H1 (cell line): ENCODE measurements at regions not wholly inside any gene's neighbourhood (a gene's known extent, or its start where the extent isn't known, plus 50 kb on each side); places are given as distances from the start of the nearest gene placed in this dataset.

Experiments
- CTCF ChIA-PET: fragments of 300-600 bp; sonication (Branson Sonifier 250); formaldehyde crosslinking; loops from one replicate; lab custom pipeline; 2021; ENCODE audit not compliant: partially characterized antibody; lab: Charles Lee
- POLR2A ChIA-PET: fragments of 300-600 bp; sonication (Branson Sonifier 250); formaldehyde crosslinking; loops from one replicate; lab custom pipeline; 2021; ENCODE audit warnings: inconsistent platforms; ENCODE audit not compliant: partially characterized antibody; lab: Charles Lee
- DNase-seq, 2 experiments: peaks; one replicate each; pipeline versions ENCODE4 v3.0.0 to v3.0.0-alpha.2; 2010 to 2022; ENCODE audit warnings: low spot score in 2 of 2, low read depth in 1 of 2, mixed read lengths in 1 of 2
- FAIRE-seq: peaks from 2 replicates; lab custom pipeline; 2011; peaks lifted over from hg19 to GRCh38; lab: Jason Lieb, UNC
- H2AFZ ChIP-seq: 2 replicates; pipeline ENCODE4 v1.8.1; 2012; ENCODE audit warnings: low read length, inconsistent platforms
- H2AK5ac ChIP-seq: 2 replicates; pipeline ENCODE4 v1.6.1; 2013; ENCODE audit warnings: low read depth, low read length
- H2BK120ac ChIP-seq: replicated peaks from 2 replicates; pipeline ENCODE3; 2013; ENCODE audit warnings: low read depth, low read length, inconsistent platforms
- H2BK12ac ChIP-seq: 2 replicates; pipeline ENCODE4 v1.6.1; 2013; ENCODE audit warnings: low read depth, low read length
- H2BK15ac ChIP-seq: 2 replicates; pipeline ENCODE4 v1.6.1; 2013; ENCODE audit warnings: low read length
- H2BK20ac ChIP-seq: 2 replicates; pipeline ENCODE4 v1.6.1; 2013; ENCODE audit warnings: low read length
- H2BK5ac ChIP-seq: 2 replicates; pipeline ENCODE4 v1.6.1; 2013; ENCODE audit warnings: low read depth, low read length
- H3K14ac ChIP-seq: 2 replicates; pipeline ENCODE4 v1.6.1; 2013; ENCODE audit warnings: inconsistent platforms; ENCODE audit not compliant: insufficient read length
- H3K18ac ChIP-seq: 2 replicates; pipeline ENCODE4 v1.6.1; 2013; ENCODE audit warnings: low read length; ENCODE audit errors: extremely low read depth
- H3K23ac ChIP-seq: 2 replicates; pipeline ENCODE4 v1.6.1; 2013; ENCODE audit warnings: inconsistent platforms; ENCODE audit not compliant: insufficient read length
- H3K23me2 ChIP-seq: 2 replicates; pipeline ENCODE4 v1.6.1; 2013; ENCODE audit warnings: low read depth, low read length
- H3K27ac ChIP-seq: 2 replicates; pipeline ENCODE4 v1.6.1; 2011; ENCODE audit warnings: low read depth, low read length, inconsistent platforms
- H3K27me3 ChIP-seq, 4 experiments: replicated peaks in 1 of 4; 1 replicate in 1 of 4; 2 replicates in 3 of 4; pipeline versions ENCODE4 v1.6.1 to v1.8.1; 2011 to 2013; ENCODE audit warnings: low read length in 3 of 4, mild to moderate bottlenecking in 3 of 4, inconsistent platforms in 2 of 4, mixed read lengths in 2 of 4, moderate library complexity in 1 of 4; ENCODE audit not compliant: control insufficient read depth in 3 of 4, insufficient read depth in 3 of 4; ENCODE audit errors: extremely low read depth in 1 of 4
- H3K36me3 ChIP-seq, 4 experiments: 2 replicates each; pipeline versions ENCODE4 v1.6.1 to v1.8.1; 2011 to 2013; ENCODE audit warnings: mild to moderate bottlenecking in 4 of 4, low read length in 3 of 4, moderate library complexity in 2 of 4, control low read depth in 1 of 4, inconsistent platforms in 1 of 4; ENCODE audit not compliant: insufficient read depth in 4 of 4, control insufficient read depth in 2 of 4
- H3K4ac ChIP-seq: replicated peaks from 2 replicates; pipeline ENCODE3; 2013; ENCODE audit warnings: low read length, low read depth, mixed read lengths, inconsistent platforms; ENCODE audit not compliant: insufficient read length
- H3K4me1 ChIP-seq, 4 experiments: replicated peaks in 1 of 4; 1 replicate in 1 of 4; 2 replicates in 3 of 4; pipeline versions ENCODE4 v1.6.1 to v1.8.1; 2011 to 2013; ENCODE audit warnings: low read length in 3 of 4, inconsistent platforms in 2 of 4, mixed read lengths in 1 of 4; ENCODE audit not compliant: insufficient read depth in 4 of 4, control insufficient read depth in 3 of 4
- H3K4me2 ChIP-seq, 2 experiments: 2 replicates each; pipeline versions ENCODE4 v1.6.1 to v1.8.1; 2011 to 2013; ENCODE audit warnings: low read depth in 2 of 2, low read length in 2 of 2, control low read depth in 1 of 2, inconsistent platforms in 1 of 2, mild to moderate bottlenecking in 1 of 2; ENCODE audit not compliant: insufficient read depth in 1 of 2
- H3K4me3 ChIP-seq, 4 experiments: fragments of 200-600, 300-600 bp in 1 of 4; sonication (generic), shearing (Covaris generic), sonication (Bioruptor Twin) in 1 of 4; 2 replicates each; pipeline versions ENCODE4 v1.5.1 to v1.8.1; 2011 to 2016; ENCODE audit warnings: low read length in 4 of 4, low read depth in 3 of 4, control low read depth in 2 of 4, inconsistent platforms in 2 of 4, mild to moderate bottlenecking in 2 of 4, mixed read lengths in 1 of 4, moderate library complexity in 1 of 4; ENCODE audit not compliant: insufficient read depth in 2 of 4; ENCODE audit errors: extremely low read depth in 1 of 4
- H3K56ac ChIP-seq: replicated peaks from 2 replicates; pipeline ENCODE3; 2013; ENCODE audit warnings: low read depth, mild to moderate bottlenecking, mixed read lengths, low read length, inconsistent platforms; ENCODE audit not compliant: insufficient read length
- H3K79me1 ChIP-seq: 2 replicates; pipeline ENCODE4 v1.6.1; 2013; ENCODE audit warnings: low read depth, low read length, control low read depth
- H3K79me2 ChIP-seq, 2 experiments: 2 replicates each; pipeline versions ENCODE4 v1.6.1 to v1.8.1; 2012 to 2013; ENCODE audit warnings: low read length in 2 of 2, mild to moderate bottlenecking in 2 of 2, inconsistent platforms in 1 of 2; ENCODE audit not compliant: insufficient read depth in 2 of 2, control insufficient read depth in 1 of 2
- H3K9ac ChIP-seq, 4 experiments: replicated peaks in 1 of 4; 1 replicate in 1 of 4; 2 replicates in 3 of 4; pipeline versions ENCODE4 v1.6.1 to v1.8.1; 2011 to 2013; ENCODE audit warnings: low read depth in 3 of 4, low read length in 3 of 4, control low read depth in 2 of 4, mild to moderate bottlenecking in 2 of 4, moderate library complexity in 2 of 4, inconsistent platforms in 1 of 4; ENCODE audit errors: extremely low read depth in 1 of 4
- H3K9me3 ChIP-seq, 2 experiments: 2 replicates each; pipeline versions ENCODE4 v1.6.1 to v1.8.1; 2012 to 2013; ENCODE audit warnings: mild to moderate bottlenecking in 2 of 2, moderate library complexity in 2 of 2, control low read depth in 1 of 2, inconsistent platforms in 1 of 2, low read depth in 1 of 2, low read length in 1 of 2, mixed read lengths in 1 of 2; ENCODE audit not compliant: insufficient read depth in 2 of 2
- H4K20me1 ChIP-seq, 2 experiments: replicated peaks in 1 of 2; 2 replicates each; pipeline versions ENCODE3 to v1.8.1; 2011 to 2013; ENCODE audit warnings: inconsistent platforms in 2 of 2, low read length in 2 of 2, mild to moderate bottlenecking in 1 of 2; ENCODE audit not compliant: insufficient read depth in 2 of 2, control insufficient read depth in 1 of 2
- H4K5ac ChIP-seq: 2 replicates; pipeline ENCODE4 v1.6.1; 2013; ENCODE audit warnings: low read length, low read depth, mixed read lengths, inconsistent platforms; ENCODE audit not compliant: insufficient read length
- H4K8ac ChIP-seq: 2 replicates; pipeline ENCODE4 v1.8.0; 2013; ENCODE audit warnings: mild to moderate bottlenecking, moderate library complexity, low read length, inconsistent platforms; ENCODE audit not compliant: insufficient read depth; ENCODE audit errors: extremely low read depth
- H4K91ac ChIP-seq: replicated peaks from 2 replicates; pipeline ENCODE3; 2013; ENCODE audit warnings: low read length, mixed read lengths, inconsistent platforms; ENCODE audit not compliant: insufficient read length
- CEBPB ChIP-seq: IDR thresholded peaks from 2 replicates; pipeline ENCODE4 v1.6.1; 2012; ENCODE audit warnings: low read depth, low read length
- GTF2F1 ChIP-seq: IDR thresholded peaks from 2 replicates; pipeline ENCODE4 v1.6.1; 2012; ENCODE audit warnings: low read depth, low read length, improper control_type of control experiment, borderline replicate concordance
- JUN ChIP-seq: IDR thresholded peaks from 2 replicates; pipeline ENCODE4 v1.6.1; 2011; ENCODE audit warnings: low read depth, mild to moderate bottlenecking, improper control_type of control experiment, low read length
- PHF8 ChIP-seq: fragments of 200-600 bp; sonication (generic); conservative IDR thresholded peaks from 2 replicates; pipeline ENCODE4 v1.7.1; 2012; ENCODE audit warnings: low read depth, mild to moderate bottlenecking, inconsistent platforms, low read length, moderate library complexity
- SIX5 ChIP-seq: IDR thresholded peaks from 2 replicates; pipeline ENCODE4 v1.6.1; 2011; ENCODE audit warnings: mild to moderate bottlenecking, low read depth, low read length
- SRF ChIP-seq: IDR thresholded peaks from 2 replicates; pipeline ENCODE4 v1.6.1; 2011; ENCODE audit warnings: mild to moderate bottlenecking, low read depth, low read length, moderate library complexity
- TF ChIP-seq, protein P1 (sequence below): IDR thresholded peaks from 2 replicates; pipeline ENCODE4 v1.6.1; 2012; ENCODE audit warnings: low read length, inconsistent platforms

DNA sequence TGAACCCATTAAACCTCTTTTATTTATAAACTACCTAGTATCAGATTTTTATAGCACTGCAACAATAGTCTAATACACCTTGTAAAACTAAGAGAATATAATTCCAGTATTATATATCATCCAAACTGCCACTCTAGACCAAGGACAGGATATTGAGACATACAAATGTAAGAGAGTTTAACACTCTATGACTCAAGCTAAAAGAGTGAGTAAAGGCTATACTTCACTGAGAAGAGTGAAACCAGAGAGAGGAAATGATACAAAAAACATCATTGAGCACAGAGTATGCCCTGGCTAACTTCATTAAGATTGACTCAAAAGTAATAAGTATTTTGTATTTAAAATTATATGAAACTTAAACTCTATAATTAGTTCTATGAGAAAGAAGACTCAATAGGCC lies 1951.9 kb upstream of the SEL1L start:
- no peak overlapping the region for H3K4me2 ChIP-seq
- H3K79me2 ChIP-seq: no peaks in the 10 kb centered on the region
- H2BK5ac ChIP-seq: no peak overlapping the region
- H3K27me3 ChIP-seq: no peaks in the 10 kb centered on the region
- H3K27ac ChIP-seq: no peak overlapping the region
- no peaks in the 10 kb centered on the region for H3K36me3 ChIP-seq
- no peak overlapping the region for H4K5ac ChIP-seq
- H3K14ac ChIP-seq: no peak overlapping the region
- H4K8ac ChIP-seq: no peak overlapping the region
- ChIA-PET CTCF (no interaction called here), POLR2A (no interaction called here)
- H2AFZ ChIP-seq: no peak overlapping the region
- H3K4ac ChIP-seq: no peak overlapping the region
- no peaks in the 10 kb centered on the region for H3K4me1 ChIP-seq
- H2AK5ac ChIP-seq: no peak overlapping the region
- FAIRE-seq (no peak), DNase-seq (no peak)
- H3K23ac ChIP-seq: no peak overlapping the region
- H3K23me2 ChIP-seq: no peaks in the 10 kb centered on the region
- no peak overlapping the region for H2BK15ac ChIP-seq
- no peak overlapping the region for H2BK20ac ChIP-seq
- no peak overlapping the region for H3K9ac ChIP-seq
- no peak overlapping the region for H4K91ac ChIP-seq
- no peak overlapping the region for H2BK120ac ChIP-seq
- no peak overlapping the region for H3K18ac ChIP-seq
- H4K20me1 ChIP-seq: no peaks in the 10 kb centered on the region
- H2BK12ac ChIP-seq: no peak overlapping the region
- no peak overlapping the region for H3K4me3 ChIP-seq
- H3K9me3 ChIP-seq: no peaks in the 10 kb centered on the region
- H3K56ac ChIP-seq: no peak overlapping the region
- H3K79me1 ChIP-seq: no peaks in the 10 kb centered on the region
- TF ChIP-seq SIX5 (no peak), JUN (no peak), GTF2F1 (no peak), PHF8 (no peak), SRF (no peak), CEBPB (no peak)
- TF ChIP-seq, protein P1, sequence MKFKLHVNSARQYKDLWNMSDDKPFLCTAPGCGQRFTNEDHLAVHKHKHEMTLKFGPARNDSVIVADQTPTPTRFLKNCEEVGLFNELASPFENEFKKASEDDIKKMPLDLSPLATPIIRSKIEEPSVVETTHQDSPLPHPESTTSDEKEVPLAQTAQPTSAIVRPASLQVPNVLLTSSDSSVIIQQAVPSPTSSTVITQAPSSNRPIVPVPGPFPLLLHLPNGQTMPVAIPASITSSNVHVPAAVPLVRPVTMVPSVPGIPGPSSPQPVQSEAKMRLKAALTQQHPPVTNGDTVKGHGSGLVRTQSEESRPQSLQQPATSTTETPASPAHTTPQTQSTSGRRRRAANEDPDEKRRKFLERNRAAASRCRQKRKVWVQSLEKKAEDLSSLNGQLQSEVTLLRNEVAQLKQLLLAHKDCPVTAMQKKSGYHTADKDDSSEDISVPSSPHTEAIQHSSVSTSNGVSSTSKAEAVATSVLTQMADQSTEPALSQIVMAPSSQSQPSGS: no peak
